ENCODE measurements at regions not wholly inside any gene's neighbourhood (a gene's known extent, or its start where the extent isn't known, plus 50 kb on each side); places are given as distances from the start of the nearest gene placed in this dataset.
A peak's percentile ranks its signal among the peaks of the same experiment; 100 is the strongest.

DNA sequence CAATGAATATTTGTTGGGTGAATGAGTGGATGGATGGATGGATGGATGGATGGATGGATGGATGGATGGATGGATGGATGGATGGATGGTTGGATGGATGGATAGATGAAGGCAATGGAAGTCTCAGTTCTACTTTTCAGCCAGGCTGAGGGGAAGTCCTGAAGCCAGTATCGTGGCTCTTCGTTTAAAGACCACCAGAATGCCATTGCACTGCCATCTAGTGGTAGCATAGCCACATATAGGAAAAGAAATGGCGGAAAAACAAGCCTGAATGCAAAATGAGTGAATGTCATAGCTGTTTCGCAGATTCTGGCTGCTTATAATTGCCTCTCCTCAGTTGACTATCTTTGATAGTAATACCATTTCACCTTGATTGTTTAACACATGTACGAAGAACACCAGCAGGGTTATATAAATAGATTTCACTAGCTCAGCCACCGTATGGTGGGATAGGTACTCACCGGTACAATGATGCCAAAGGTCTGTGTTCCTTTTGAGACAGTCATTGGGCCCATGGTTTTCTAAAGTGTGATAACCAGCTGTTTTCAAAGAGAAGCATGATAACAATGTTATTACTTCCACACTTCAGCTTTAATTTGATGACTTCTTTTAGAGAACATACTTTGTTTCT, 62.3 kb upstream of the GREB1L start:
- no peak for TF ChIP-seq ZFX (IDR thresholded peaks at IDR 0.05)
- TF ChIP-seq, protein P1, sequence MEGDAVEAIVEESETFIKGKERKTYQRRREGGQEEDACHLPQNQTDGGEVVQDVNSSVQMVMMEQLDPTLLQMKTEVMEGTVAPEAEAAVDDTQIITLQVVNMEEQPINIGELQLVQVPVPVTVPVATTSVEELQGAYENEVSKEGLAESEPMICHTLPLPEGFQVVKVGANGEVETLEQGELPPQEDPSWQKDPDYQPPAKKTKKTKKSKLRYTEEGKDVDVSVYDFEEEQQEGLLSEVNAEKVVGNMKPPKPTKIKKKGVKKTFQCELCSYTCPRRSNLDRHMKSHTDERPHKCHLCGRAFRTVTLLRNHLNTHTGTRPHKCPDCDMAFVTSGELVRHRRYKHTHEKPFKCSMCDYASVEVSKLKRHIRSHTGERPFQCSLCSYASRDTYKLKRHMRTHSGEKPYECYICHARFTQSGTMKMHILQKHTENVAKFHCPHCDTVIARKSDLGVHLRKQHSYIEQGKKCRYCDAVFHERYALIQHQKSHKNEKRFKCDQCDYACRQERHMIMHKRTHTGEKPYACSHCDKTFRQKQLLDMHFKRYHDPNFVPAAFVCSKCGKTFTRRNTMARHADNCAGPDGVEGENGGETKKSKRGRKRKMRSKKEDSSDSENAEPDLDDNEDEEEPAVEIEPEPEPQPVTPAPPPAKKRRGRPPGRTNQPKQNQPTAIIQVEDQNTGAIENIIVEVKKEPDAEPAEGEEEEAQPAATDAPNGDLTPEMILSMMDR (conservative IDR thresholded peaks at IDR 0.05): peak; percentile 89
- H3K27ac ChIP-seq: no peak overlapping the region

DNA sequence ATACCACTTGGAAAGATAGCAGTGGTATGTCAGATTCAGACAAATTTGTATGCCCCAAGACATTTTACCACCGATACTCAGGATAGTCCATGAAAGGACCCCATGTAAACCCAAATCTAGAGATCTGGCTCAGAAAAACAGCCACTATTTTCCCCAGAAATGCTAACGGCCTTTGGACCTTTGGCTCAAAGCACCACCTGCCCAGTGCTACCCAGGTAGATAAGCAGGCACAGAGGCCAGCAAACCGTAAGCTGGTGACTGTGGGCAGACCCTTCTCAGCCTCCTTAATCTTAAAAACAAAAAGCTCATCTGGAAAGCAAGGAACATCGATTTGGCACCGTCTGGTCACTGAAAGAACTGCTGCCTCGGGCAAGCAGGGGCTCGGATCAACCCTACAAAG, 61.4 kb upstream of the GREB1L start:
- no peak overlapping the region for H3K27ac ChIP-seq
- TF ChIP-seq, protein P1 (conservative IDR thresholded peaks at IDR 0.05): no peak
- TF ChIP-seq ZFX (IDR thresholded peaks at IDR 0.05): no peak

DNA sequence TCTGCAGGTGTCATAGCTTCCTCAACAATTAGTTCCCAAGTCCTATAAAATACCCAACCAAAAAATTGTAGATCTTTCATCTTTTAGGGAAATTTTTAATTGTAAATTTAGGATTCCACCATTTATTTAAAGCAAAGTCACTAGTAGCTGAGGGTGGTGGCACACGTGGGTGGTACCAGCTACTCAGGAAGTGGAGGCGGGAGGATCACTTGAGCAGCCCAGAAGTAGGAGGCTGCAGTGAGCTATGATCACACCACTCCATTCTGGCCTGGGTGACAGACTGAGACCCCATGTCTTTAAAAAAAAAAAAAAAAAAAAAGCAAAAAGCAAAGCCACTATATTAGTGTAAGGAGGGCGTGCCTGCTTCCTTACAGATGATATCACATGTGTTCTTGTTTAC, 60.3 kb upstream of the GREB1L start:
- H3K27ac ChIP-seq: no peak overlapping the region
- TF ChIP-seq, protein P1 (conservative IDR thresholded peaks at IDR 0.05): no peak
- TF ChIP-seq ZFX (IDR thresholded peaks at IDR 0.05): no peak

DNA sequence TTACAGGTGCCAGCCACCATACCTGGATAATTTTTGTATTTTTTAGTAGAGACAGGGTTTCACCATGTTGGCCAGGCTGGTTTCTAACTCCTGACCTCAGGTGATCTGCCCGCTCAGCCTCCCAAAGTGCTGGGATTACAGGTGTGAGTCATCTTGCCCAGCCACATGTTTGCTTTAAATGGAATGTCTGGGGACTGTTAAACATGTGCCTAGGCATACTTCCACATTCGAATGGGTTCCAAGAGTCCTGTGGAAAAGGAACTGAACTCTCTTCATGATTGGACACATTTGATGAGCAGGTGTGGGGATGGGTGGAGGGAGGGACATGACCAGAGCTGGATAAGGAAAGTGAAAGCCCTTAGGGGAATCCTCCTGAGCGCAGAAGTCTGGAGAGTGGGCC, 58.4 kb upstream of the GREB1L start:
- H3K27ac ChIP-seq: peak overlapping the region; percentile 82
- TF ChIP-seq, protein P1 (conservative IDR thresholded peaks at IDR 0.05): no peak
- TF ChIP-seq ZFX (IDR thresholded peaks at IDR 0.05): no peak

DNA sequence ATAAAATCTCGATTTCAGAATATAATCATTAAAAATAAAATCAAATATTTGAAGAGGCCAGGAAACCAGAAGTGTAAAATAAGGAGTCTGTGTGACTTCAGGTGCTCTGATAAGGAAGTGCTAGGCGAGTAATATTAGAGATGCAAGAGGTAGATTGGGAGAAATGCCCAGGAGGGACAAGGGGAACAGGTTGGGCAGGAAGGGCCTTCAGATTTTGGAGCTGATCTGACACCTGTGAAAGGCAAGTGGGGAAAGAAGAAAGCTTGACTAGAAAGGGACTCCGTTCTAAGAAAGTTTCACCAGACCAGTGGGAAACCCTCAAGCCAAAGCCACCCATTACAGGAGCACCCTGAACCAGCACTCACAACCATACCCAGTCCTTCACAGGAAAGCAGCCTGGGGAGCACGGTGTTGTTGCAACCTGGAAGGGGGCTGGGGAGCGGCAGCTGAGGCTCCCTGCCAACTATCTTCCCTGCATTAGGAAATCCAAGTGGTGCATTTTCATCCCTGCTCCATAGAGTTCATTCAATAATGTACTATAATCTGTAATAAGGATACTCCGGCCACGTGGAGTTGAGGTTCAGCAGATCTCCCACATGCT, 57.5 kb upstream of the GREB1L start:
- peak overlapping the region; percentile 82 for H3K27ac ChIP-seq
- TF ChIP-seq ZFX (IDR thresholded peaks at IDR 0.05): no peak
- TF ChIP-seq, protein P1 (conservative IDR thresholded peaks at IDR 0.05): no peak

DNA sequence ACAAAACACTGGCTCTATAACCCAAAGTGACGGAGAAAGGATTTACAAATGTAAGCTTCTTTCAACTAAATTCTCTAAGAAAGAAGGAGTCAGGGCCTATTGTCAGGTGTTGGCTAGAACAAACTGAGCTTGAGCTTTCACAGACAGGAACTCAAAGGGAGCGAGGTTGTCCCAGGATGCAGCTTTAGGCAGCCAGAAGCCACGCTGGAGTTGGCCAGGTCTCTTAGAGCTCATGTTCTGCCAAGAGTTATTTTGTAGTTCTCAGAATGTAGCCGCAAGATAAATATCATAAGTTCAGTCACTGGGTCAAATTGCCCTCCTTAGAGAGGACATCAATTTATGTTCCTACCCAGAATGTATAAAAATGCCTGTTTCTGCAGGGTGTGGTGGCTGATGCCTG, 54.1 kb upstream of the GREB1L start:
- TF ChIP-seq ZFX (IDR thresholded peaks at IDR 0.05): no peak
- TF ChIP-seq, protein P1 (conservative IDR thresholded peaks at IDR 0.05): no peak
- H3K27ac ChIP-seq: no peak overlapping the region

DNA sequence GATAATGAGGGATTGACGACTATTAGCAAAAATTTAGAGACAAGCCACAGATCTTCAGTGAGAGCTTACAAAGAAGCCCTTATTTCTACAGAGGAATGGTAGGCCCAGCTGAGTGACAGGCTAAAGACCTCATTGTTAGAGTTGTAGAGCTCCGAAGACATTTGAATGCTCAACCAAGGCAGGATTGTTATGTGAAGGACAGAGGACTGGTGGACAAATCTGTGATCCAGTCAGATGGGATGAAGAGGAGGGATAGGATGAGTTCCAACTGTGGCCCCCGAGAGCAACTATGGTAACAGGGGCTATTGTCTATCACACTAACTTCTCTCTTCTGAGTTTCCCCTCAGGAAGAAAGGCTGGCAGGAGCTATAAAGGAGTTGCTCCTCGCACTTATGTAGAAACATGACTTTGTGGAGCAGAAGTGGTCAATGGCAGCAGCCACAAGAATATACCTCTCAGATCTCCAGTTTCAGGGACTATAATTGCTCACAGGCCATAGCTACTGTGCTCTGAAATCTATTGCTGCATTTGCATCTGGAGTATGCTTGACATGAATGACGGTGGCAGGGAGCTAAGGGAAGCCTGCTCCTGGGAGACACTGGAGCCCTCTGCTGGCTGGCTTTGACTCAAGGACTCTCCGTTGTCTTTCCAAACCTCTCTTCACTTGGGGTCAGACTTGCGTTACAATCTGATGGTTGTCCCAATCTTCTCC, 50.3 kb upstream of the GREB1L start:
- TF ChIP-seq, protein P1 (conservative IDR thresholded peaks at IDR 0.05): peak; percentile 92
- no peak for TF ChIP-seq ZFX (IDR thresholded peaks at IDR 0.05)

More for the DNA sequence above, 50.3 kb upstream of the GREB1L start:
- H3K27ac ChIP-seq: no peak overlapping the region

All from C4-2B (cell line).